DND-41 (cell line): ENCODE measurements at regions not wholly inside any gene's neighbourhood (a gene's known extent, or its start where the extent isn't known, plus 50 kb on each side); places are given as distances from the start of the nearest gene placed in this dataset.
"Not testable (repeated sequence)": the region's sequence is repeated elsewhere in the genome, so short reads cannot be mapped to it uniquely, and the experiment has no call there.

Source experiments
- ATAC-seq: fragments of 200-7000 bp; cut with Tn5 transposase; 3 replicates; pipeline ENCODE4 v1.9.1; 2021; ENCODE audit warnings: low read depth; ENCODE audit not compliant: insufficient read depth
- DNase-seq: peaks from one replicate; pipeline ENCODE4 v3.0.0-alpha.2; 2020
- H2AFZ ChIP-seq: 2 replicates; pipeline ENCODE4 v1.6.0; 2012; ENCODE audit warnings: low read depth, low read length
- H3K27ac ChIP-seq: 2 replicates; pipeline ENCODE4 v1.5.1; 2012; ENCODE audit warnings: low read length, inconsistent platforms
- H3K27me3 ChIP-seq: fragments of 200-600 bp; sonication (generic); 2 replicates; pipeline ENCODE4 v1.6.0; 2012; ENCODE audit warnings: low read length, mild to moderate bottlenecking, inconsistent platforms; ENCODE audit not compliant: insufficient read depth, poor library complexity
- H3K36me3 ChIP-seq: 2 replicates; pipeline ENCODE4 v1.5.1; 2012; ENCODE audit warnings: low read length, inconsistent platforms; ENCODE audit not compliant: insufficient read depth
- H3K4me1 ChIP-seq: 2 replicates; pipeline ENCODE4 v1.5.1; 2012; ENCODE audit warnings: mild to moderate bottlenecking, low read length; ENCODE audit not compliant: insufficient read depth
- H3K4me2 ChIP-seq: 2 replicates; pipeline ENCODE4 v1.6.0; 2012; ENCODE audit warnings: mild to moderate bottlenecking, moderate library complexity, low read length, inconsistent platforms; ENCODE audit not compliant: insufficient read depth
- H3K4me3 ChIP-seq, 2 experiments: fragments of 200-600 bp in 1 of 2; shearing (Covaris generic) in 1 of 2; 2 replicates each; pipeline ENCODE4 v1.5.1; 2012 to 2016; ENCODE audit warnings: inconsistent platforms in 2 of 2, low read length in 2 of 2, mild to moderate bottlenecking in 2 of 2, low read depth in 1 of 2, moderate library complexity in 1 of 2
- H3K79me2 ChIP-seq: 2 replicates; pipeline ENCODE4 v1.6.0; 2012; ENCODE audit warnings: low read length, inconsistent platforms; ENCODE audit not compliant: insufficient read depth
- H3K9ac ChIP-seq: 2 replicates; pipeline ENCODE4 v1.6.0; 2012; ENCODE audit warnings: low read depth, mild to moderate bottlenecking, inconsistent platforms, low read length, moderate library complexity
- H3K9me3 ChIP-seq: 2 replicates; pipeline ENCODE4 v1.5.1; 2012; ENCODE audit warnings: low read length, moderate library complexity, mild to moderate bottlenecking, inconsistent platforms; ENCODE audit not compliant: insufficient read depth, severe bottlenecking
- H4K20me1 ChIP-seq: 2 replicates; pipeline ENCODE4 v1.6.0; 2012; ENCODE audit warnings: low read length; ENCODE audit not compliant: insufficient read depth
- CTCF ChIP-seq: IDR thresholded peaks from 2 replicates; pipeline ENCODE4 v1.5.1; 2012; ENCODE audit warnings: borderline replicate concordance, low read length, moderate library complexity, mild to moderate bottlenecking; ENCODE audit not compliant: poor library complexity, severe bottlenecking; ENCODE audit errors: extremely low read depth
- EZH2 ChIP-seq: IDR thresholded peaks from 3 replicates; pipeline ENCODE4 v1.6.1; 2012; ENCODE audit warnings: borderline replicate concordance, low read depth, mild to moderate bottlenecking, moderate library complexity, low read length, inconsistent platforms; ENCODE audit not compliant: severe bottlenecking

GRCh38 chr6:51209651-51210050, 391.0 kb downstream of the TFAP2B start:
- H3K27ac ChIP-seq, result no peak overlapping the region
- H3K79me2 ChIP-seq, result no peaks in the 10 kb centered on the region
- no peaks in the 10 kb centered on the region for H3K9me3 ChIP-seq
- no peak for TF ChIP-seq CTCF
- TF ChIP-seq EZH2, result no peak
- no peak overlapping the region for H3K9ac ChIP-seq
- H3K4me1 ChIP-seq, result no peaks in the 10 kb centered on the region
- no peak overlapping the region for H3K4me2 ChIP-seq
- H3K27me3 ChIP-seq, result no peaks in the 10 kb centered on the region
- no peak for DNase-seq
- H3K4me3 ChIP-seq, result no peak overlapping the region
- no peaks in the 10 kb centered on the region for H3K36me3 ChIP-seq
- no peaks in the 10 kb centered on the region for H4K20me1 ChIP-seq
- no peak overlapping the region for H2AFZ ChIP-seq
- no peak for ATAC-seq

GRCh38 chr6:51213811-51214210, 395.1 kb downstream of the TFAP2B start:
- no peak overlapping the region for H3K4me3 ChIP-seq
- no peak overlapping the region for H3K4me2 ChIP-seq
- H3K9me3 ChIP-seq, result no peaks in the 10 kb centered on the region
- no peaks in the 10 kb centered on the region for H3K79me2 ChIP-seq
- TF ChIP-seq EZH2 (no peak), CTCF (no peak)
- no peak for DNase-seq
- H3K27me3 ChIP-seq, result no peaks in the 10 kb centered on the region
- no peak overlapping the region for H2AFZ ChIP-seq
- H3K4me1 ChIP-seq, result no peaks in the 10 kb centered on the region
- no peak for ATAC-seq
- no peaks in the 10 kb centered on the region for H3K36me3 ChIP-seq
- H3K27ac ChIP-seq, result no peak overlapping the region
- H3K9ac ChIP-seq, result no peak overlapping the region
- no peaks in the 10 kb centered on the region for H4K20me1 ChIP-seq

GRCh38 chr6:51214442-51214841, 395.8 kb downstream of the TFAP2B start:
- ATAC-seq (no peak), DNase-seq (no peak)
- Histone ChIP-seq H3K4me1 (no peaks in the 10 kb centered on the region), H3K79me2 (no peaks in the 10 kb centered on the region), H3K4me3 (no peak overlapping the region), H2AFZ (no peak overlapping the region), H4K20me1 (no peaks in the 10 kb centered on the region), H3K4me2 (no peak overlapping the region), H3K36me3 (no peaks in the 10 kb centered on the region), H3K9me3 (no peaks in the 10 kb centered on the region), H3K27ac (no peak overlapping the region), H3K27me3 (no peaks in the 10 kb centered on the region), H3K9ac (no peak overlapping the region)
- TF ChIP-seq EZH2 (no peak), CTCF (no peak)

- no peak overlapping the region for H3K4me3 ChIP-seq
- no peaks in the 10 kb centered on the region for H3K79me2 ChIP-seq
- H3K4me1 ChIP-seq, result no peaks in the 10 kb centered on the region
- H4K20me1 ChIP-seq, result no peaks in the 10 kb centered on the region
- no peaks in the 10 kb centered on the region for H3K9me3 ChIP-seq
- no peak overlapping the region for H3K9ac ChIP-seq
- no peak for TF ChIP-seq CTCF
- TF ChIP-seq EZH2, result no peak
- ATAC-seq (no peak), DNase-seq (no peak)
- H2AFZ ChIP-seq, result no peak overlapping the region
- H3K36me3 ChIP-seq, result no peaks in the 10 kb centered on the region
- no peak overlapping the region for H3K4me2 ChIP-seq
- no peaks in the 10 kb centered on the region for H3K27me3 ChIP-seq
- H3K27ac ChIP-seq, result no peak overlapping the region
Measured at GRCh38 chr6:51218181-51218580, 399.5 kb downstream of the TFAP2B start.

GRCh38 chr6:51224580-51225240, 406.0 kb downstream of the TFAP2B start:
- H3K27ac ChIP-seq, H3K4me1 ChIP-seq, H3K9me3 ChIP-seq, DNase-seq, H2AFZ ChIP-seq, H3K9ac ChIP-seq, H3K36me3 ChIP-seq, H3K79me2 ChIP-seq, H3K4me3 ChIP-seq, H3K27me3 ChIP-seq, H4K20me1 ChIP-seq, ATAC-seq, H3K4me2 ChIP-seq: not testable (repeated sequence)
